AG04450 (cell line): ENCODE measurements at regions not wholly inside any gene's neighbourhood (a gene's known extent, or its start where the extent isn't known, plus 50 kb on each side); places are given as distances from the start of the nearest gene placed in this dataset.

Experiments used
- CTCF ChIA-PET: fragments of 300-600, 350-600 bp; formaldehyde crosslinking; extraction: SDS; loops from one replicate; lab custom pipeline; 2022; ENCODE audit warnings: antibody characterized with exemption, inconsistent platforms; lab: Charles Lee
- POLR2A ChIA-PET: fragments of 350-600 bp; formaldehyde crosslinking; extraction: SDS; loops from one replicate; lab custom pipeline; 2021; ENCODE audit warnings: antibody characterized with exemption, inconsistent platforms; lab: Yijun Ruan, JAX
- DNase-seq: peaks from one replicate; pipeline ENCODE4 v3.0.0-alpha.2; 2011; ENCODE audit warnings: low read depth, low spot score
- H3K27ac ChIP-seq: one replicate; pipeline ENCODE4 v1.5.1; 2012; ENCODE audit warnings: low read depth, low read length, control low read depth
- H3K27me3 ChIP-seq: one replicate; pipeline ENCODE4 v1.6.0; 2012; ENCODE audit warnings: low read length; ENCODE audit not compliant: control insufficient read depth, insufficient read depth
- H3K4me3 ChIP-seq: 2 replicates; pipeline ENCODE4 v1.5.1; 2011; ENCODE audit warnings: mild to moderate bottlenecking, low read depth, low read length, control low read depth
- H3K9me3 ChIP-seq: 2 replicates; pipeline ENCODE4 v1.5.1; 2012; ENCODE audit warnings: low read length; ENCODE audit not compliant: control insufficient read depth, insufficient read depth
- TF ChIP-seq, protein P1 (sequence below): IDR thresholded peaks from 2 replicates; pipeline ENCODE4 v1.5.1; 2011; ENCODE audit warnings: low read depth, low read length, control low read depth, inconsistent platforms

DNA sequence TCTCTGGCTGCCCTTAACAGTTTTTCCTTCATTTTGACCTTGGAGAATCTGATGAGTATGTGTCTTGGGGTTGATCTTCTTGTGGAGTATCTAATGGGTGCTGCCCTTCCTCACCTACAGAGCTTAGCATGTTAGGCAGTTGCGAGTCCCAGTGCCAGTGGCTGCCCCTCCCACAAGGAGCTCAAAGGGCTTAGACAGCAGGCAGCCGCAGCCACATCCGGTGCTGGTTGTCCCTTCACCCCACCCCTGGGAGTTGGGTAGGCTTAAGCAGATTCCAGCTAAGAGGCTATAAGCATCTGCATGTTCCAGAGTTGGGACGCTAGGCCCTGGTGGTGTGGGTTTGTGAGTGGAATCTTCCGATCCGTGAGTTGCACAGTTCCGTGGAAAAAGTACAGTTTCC, 322.1 kb upstream of the ARX start:
- POLR2A ChIA-PET: no interaction called here
- H3K4me3 ChIP-seq: no peak overlapping the region

DNA sequence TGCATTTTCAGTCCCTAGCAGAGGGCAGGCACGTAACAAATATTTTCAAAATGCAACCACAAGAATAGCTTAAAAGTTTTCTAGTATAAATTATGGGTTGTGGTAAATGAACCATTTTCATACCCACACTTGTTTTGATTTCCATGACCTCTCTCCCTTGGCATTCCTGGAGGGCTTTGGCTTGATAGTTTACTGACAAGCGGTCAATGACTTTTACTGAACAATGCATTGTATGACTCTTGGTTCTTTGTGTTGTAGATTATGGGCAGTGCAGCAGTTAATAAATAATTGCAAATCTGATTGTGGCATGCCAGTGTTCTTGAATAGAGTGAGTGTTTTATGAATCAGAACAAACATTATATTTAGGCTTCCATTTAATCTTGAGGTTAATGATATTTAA, 285.2 kb upstream of the ARX start:
- DNase-seq: no peak
- ChIA-PET POLR2A (no interaction called here), CTCF (no interaction called here)
- Histone ChIP-seq H3K9me3 (no peaks in the 10 kb centered on the region), H3K27me3 (no peaks in the 10 kb centered on the region), H3K27ac (no peak overlapping the region), H3K4me3 (no peak overlapping the region)
- TF ChIP-seq, protein P1, sequence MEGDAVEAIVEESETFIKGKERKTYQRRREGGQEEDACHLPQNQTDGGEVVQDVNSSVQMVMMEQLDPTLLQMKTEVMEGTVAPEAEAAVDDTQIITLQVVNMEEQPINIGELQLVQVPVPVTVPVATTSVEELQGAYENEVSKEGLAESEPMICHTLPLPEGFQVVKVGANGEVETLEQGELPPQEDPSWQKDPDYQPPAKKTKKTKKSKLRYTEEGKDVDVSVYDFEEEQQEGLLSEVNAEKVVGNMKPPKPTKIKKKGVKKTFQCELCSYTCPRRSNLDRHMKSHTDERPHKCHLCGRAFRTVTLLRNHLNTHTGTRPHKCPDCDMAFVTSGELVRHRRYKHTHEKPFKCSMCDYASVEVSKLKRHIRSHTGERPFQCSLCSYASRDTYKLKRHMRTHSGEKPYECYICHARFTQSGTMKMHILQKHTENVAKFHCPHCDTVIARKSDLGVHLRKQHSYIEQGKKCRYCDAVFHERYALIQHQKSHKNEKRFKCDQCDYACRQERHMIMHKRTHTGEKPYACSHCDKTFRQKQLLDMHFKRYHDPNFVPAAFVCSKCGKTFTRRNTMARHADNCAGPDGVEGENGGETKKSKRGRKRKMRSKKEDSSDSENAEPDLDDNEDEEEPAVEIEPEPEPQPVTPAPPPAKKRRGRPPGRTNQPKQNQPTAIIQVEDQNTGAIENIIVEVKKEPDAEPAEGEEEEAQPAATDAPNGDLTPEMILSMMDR: no peak

More for the DNA sequence above, 322.1 kb upstream of the ARX start:
- H3K9me3 ChIP-seq: no peaks in the 10 kb centered on the region; the same call in 1 of the 2 replicates
- H3K27me3 ChIP-seq: no peaks in the 10 kb centered on the region
- TF ChIP-seq, protein P1: no peak
- DNase-seq: no peak
- CTCF ChIA-PET: no interaction called here
- no peak overlapping the region for H3K27ac ChIP-seq

DNA sequence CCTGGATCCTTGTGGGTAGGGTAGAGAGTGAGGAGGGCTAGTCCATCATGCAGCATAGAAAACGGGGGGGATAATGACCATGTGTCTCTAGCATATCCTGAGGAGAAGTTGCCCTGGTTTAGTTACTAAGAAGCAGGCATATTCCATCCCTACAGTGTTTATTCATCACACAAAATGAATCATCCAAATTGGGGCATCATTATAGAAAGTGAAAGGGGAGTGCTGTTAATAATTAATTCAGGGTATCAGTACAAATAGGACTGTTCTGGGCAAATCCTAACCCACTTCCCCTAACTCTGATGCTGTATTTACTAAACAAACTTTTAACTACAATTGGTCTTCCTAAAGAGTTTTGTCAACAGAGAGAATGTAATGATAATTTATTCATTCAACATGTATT, 281.1 kb upstream of the ARX start:
- TF ChIP-seq, protein P1: no peak
- CTCF ChIA-PET: no interaction called here
- H3K4me3 ChIP-seq: no peak overlapping the region
- H3K27ac ChIP-seq: no peak overlapping the region
- POLR2A ChIA-PET: no interaction called here
- no peaks in the 10 kb centered on the region for H3K9me3 ChIP-seq
- DNase-seq: no peak
- H3K27me3 ChIP-seq: no peaks in the 10 kb centered on the region

DNA sequence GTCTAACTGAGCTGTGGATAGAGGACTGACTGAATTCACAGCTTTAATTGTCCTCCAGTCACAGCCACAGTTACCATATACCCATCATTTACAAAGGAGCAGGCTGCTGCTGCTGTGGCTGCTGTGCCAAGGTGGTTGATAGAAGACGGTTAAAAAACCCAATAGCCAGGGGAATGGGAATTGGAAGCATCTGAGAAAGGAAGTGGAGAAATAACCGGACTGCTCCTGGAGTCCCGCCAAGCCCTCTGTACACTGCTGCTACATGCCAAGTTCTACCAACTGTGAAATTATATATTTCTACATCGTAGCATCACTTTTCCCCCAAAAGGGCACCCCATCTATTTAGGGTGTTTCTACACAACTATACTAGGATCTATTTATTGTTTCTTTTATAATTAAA, 279.7 kb upstream of the ARX start:
- Histone ChIP-seq H3K27me3 (no peaks in the 10 kb centered on the region), H3K4me3 (no peak overlapping the region), H3K27ac (no peak overlapping the region), H3K9me3 (no peaks in the 10 kb centered on the region)
- ChIA-PET POLR2A (no interaction called here), CTCF (no interaction called here)
- TF ChIP-seq, protein P1: no peak
- no peak for DNase-seq

DNA sequence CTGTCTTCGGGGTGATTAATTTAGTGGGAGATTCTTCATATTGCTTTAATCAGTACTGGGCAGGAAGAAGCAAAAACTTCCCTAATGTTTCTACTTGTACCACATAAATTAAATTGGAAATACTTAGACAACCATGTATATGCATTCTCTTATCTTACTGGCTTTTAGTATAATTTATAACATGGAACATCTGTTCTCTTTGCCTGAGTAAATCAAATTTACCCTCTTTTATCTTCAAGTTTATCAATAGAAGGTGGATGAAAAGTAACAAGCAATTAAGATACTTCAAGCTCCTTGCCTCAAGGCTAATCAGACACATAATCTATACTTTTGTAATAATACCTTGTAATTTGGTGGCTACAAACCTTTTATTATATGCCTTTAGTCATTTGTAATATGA, 274.4 kb upstream of the ARX start:
- DNase-seq: no peak
- Histone ChIP-seq H3K4me3 (no peak overlapping the region), H3K9me3 (no peaks in the 10 kb centered on the region), H3K27ac (no peak overlapping the region), H3K27me3 (no peaks in the 10 kb centered on the region)
- TF ChIP-seq, protein P1: no peak
- CTCF ChIA-PET: no interaction called here
- POLR2A ChIA-PET: no interaction called here
